H1 (cell line): ENCODE measurements at regions not wholly inside any gene's neighbourhood (a gene's known extent, or its start where the extent isn't known, plus 50 kb on each side); places are given as distances from the start of the nearest gene placed in this dataset.

Experiments used
- CTCF ChIA-PET: fragments of 300-600 bp; sonication (Branson Sonifier 250); formaldehyde crosslinking; loops from one replicate; lab custom pipeline; 2021; ENCODE audit not compliant: partially characterized antibody; lab: Charles Lee
- POLR2A ChIA-PET: fragments of 300-600 bp; sonication (Branson Sonifier 250); formaldehyde crosslinking; loops from one replicate; lab custom pipeline; 2021; ENCODE audit warnings: inconsistent platforms; ENCODE audit not compliant: partially characterized antibody; lab: Charles Lee
- DNase-seq, 2 experiments: peaks; one replicate each; pipeline versions ENCODE4 v3.0.0 to v3.0.0-alpha.2; 2010 to 2022; ENCODE audit warnings: low spot score in 2 of 2, low read depth in 1 of 2, mixed read lengths in 1 of 2
- FAIRE-seq: peaks from 2 replicates; lab custom pipeline; 2011; peaks lifted over from hg19 to GRCh38; lab: Jason Lieb, UNC
- H2AFZ ChIP-seq: 2 replicates; pipeline ENCODE4 v1.8.1; 2012; ENCODE audit warnings: low read length, inconsistent platforms
- H2AK5ac ChIP-seq: 2 replicates; pipeline ENCODE4 v1.6.1; 2013; ENCODE audit warnings: low read depth, low read length
- H2BK120ac ChIP-seq: replicated peaks from 2 replicates; pipeline ENCODE3; 2013; ENCODE audit warnings: low read depth, low read length, inconsistent platforms
- H2BK12ac ChIP-seq: 2 replicates; pipeline ENCODE4 v1.6.1; 2013; ENCODE audit warnings: low read depth, low read length
- H2BK15ac ChIP-seq: 2 replicates; pipeline ENCODE4 v1.6.1; 2013; ENCODE audit warnings: low read length
- H2BK20ac ChIP-seq: 2 replicates; pipeline ENCODE4 v1.6.1; 2013; ENCODE audit warnings: low read length
- H2BK5ac ChIP-seq: 2 replicates; pipeline ENCODE4 v1.6.1; 2013; ENCODE audit warnings: low read depth, low read length
- H3K14ac ChIP-seq: 2 replicates; pipeline ENCODE4 v1.6.1; 2013; ENCODE audit warnings: inconsistent platforms; ENCODE audit not compliant: insufficient read length
- H3K18ac ChIP-seq: 2 replicates; pipeline ENCODE4 v1.6.1; 2013; ENCODE audit warnings: low read length; ENCODE audit errors: extremely low read depth
- H3K23ac ChIP-seq: 2 replicates; pipeline ENCODE4 v1.6.1; 2013; ENCODE audit warnings: inconsistent platforms; ENCODE audit not compliant: insufficient read length
- H3K23me2 ChIP-seq: 2 replicates; pipeline ENCODE4 v1.6.1; 2013; ENCODE audit warnings: low read depth, low read length
- H3K27ac ChIP-seq: 2 replicates; pipeline ENCODE4 v1.6.1; 2011; ENCODE audit warnings: low read depth, low read length, inconsistent platforms
- H3K27me3 ChIP-seq, 4 experiments: replicated peaks in 1 of 4; 1 replicate in 1 of 4; 2 replicates in 3 of 4; pipeline versions ENCODE4 v1.6.1 to v1.8.1; 2011 to 2013; ENCODE audit warnings: low read length in 3 of 4, mild to moderate bottlenecking in 3 of 4, inconsistent platforms in 2 of 4, mixed read lengths in 2 of 4, moderate library complexity in 1 of 4; ENCODE audit not compliant: control insufficient read depth in 3 of 4, insufficient read depth in 3 of 4; ENCODE audit errors: extremely low read depth in 1 of 4
- H3K36me3 ChIP-seq, 4 experiments: 2 replicates each; pipeline versions ENCODE4 v1.6.1 to v1.8.1; 2011 to 2013; ENCODE audit warnings: mild to moderate bottlenecking in 4 of 4, low read length in 3 of 4, moderate library complexity in 2 of 4, control low read depth in 1 of 4, inconsistent platforms in 1 of 4; ENCODE audit not compliant: insufficient read depth in 4 of 4, control insufficient read depth in 2 of 4
- H3K4ac ChIP-seq: replicated peaks from 2 replicates; pipeline ENCODE3; 2013; ENCODE audit warnings: low read length, low read depth, mixed read lengths, inconsistent platforms; ENCODE audit not compliant: insufficient read length
- H3K4me1 ChIP-seq, 4 experiments: replicated peaks in 1 of 4; 1 replicate in 1 of 4; 2 replicates in 3 of 4; pipeline versions ENCODE4 v1.6.1 to v1.8.1; 2011 to 2013; ENCODE audit warnings: low read length in 3 of 4, inconsistent platforms in 2 of 4, mixed read lengths in 1 of 4; ENCODE audit not compliant: insufficient read depth in 4 of 4, control insufficient read depth in 3 of 4
- H3K4me2 ChIP-seq, 2 experiments: 2 replicates each; pipeline versions ENCODE4 v1.6.1 to v1.8.1; 2011 to 2013; ENCODE audit warnings: low read depth in 2 of 2, low read length in 2 of 2, control low read depth in 1 of 2, inconsistent platforms in 1 of 2, mild to moderate bottlenecking in 1 of 2; ENCODE audit not compliant: insufficient read depth in 1 of 2
- H3K4me3 ChIP-seq, 4 experiments: fragments of 200-600, 300-600 bp in 1 of 4; sonication (generic), shearing (Covaris generic), sonication (Bioruptor Twin) in 1 of 4; 2 replicates each; pipeline versions ENCODE4 v1.5.1 to v1.8.1; 2011 to 2016; ENCODE audit warnings: low read length in 4 of 4, low read depth in 3 of 4, control low read depth in 2 of 4, inconsistent platforms in 2 of 4, mild to moderate bottlenecking in 2 of 4, mixed read lengths in 1 of 4, moderate library complexity in 1 of 4; ENCODE audit not compliant: insufficient read depth in 2 of 4; ENCODE audit errors: extremely low read depth in 1 of 4
- H3K56ac ChIP-seq: replicated peaks from 2 replicates; pipeline ENCODE3; 2013; ENCODE audit warnings: low read depth, mild to moderate bottlenecking, mixed read lengths, low read length, inconsistent platforms; ENCODE audit not compliant: insufficient read length
- H3K79me1 ChIP-seq: 2 replicates; pipeline ENCODE4 v1.6.1; 2013; ENCODE audit warnings: low read depth, low read length, control low read depth
- H3K79me2 ChIP-seq, 2 experiments: 2 replicates each; pipeline versions ENCODE4 v1.6.1 to v1.8.1; 2012 to 2013; ENCODE audit warnings: low read length in 2 of 2, mild to moderate bottlenecking in 2 of 2, inconsistent platforms in 1 of 2; ENCODE audit not compliant: insufficient read depth in 2 of 2, control insufficient read depth in 1 of 2
- H3K9ac ChIP-seq, 4 experiments: replicated peaks in 1 of 4; 1 replicate in 1 of 4; 2 replicates in 3 of 4; pipeline versions ENCODE4 v1.6.1 to v1.8.1; 2011 to 2013; ENCODE audit warnings: low read depth in 3 of 4, low read length in 3 of 4, control low read depth in 2 of 4, mild to moderate bottlenecking in 2 of 4, moderate library complexity in 2 of 4, inconsistent platforms in 1 of 4; ENCODE audit errors: extremely low read depth in 1 of 4
- H3K9me3 ChIP-seq, 2 experiments: 2 replicates each; pipeline versions ENCODE4 v1.6.1 to v1.8.1; 2012 to 2013; ENCODE audit warnings: mild to moderate bottlenecking in 2 of 2, moderate library complexity in 2 of 2, control low read depth in 1 of 2, inconsistent platforms in 1 of 2, low read depth in 1 of 2, low read length in 1 of 2, mixed read lengths in 1 of 2; ENCODE audit not compliant: insufficient read depth in 2 of 2
- H4K20me1 ChIP-seq, 2 experiments: replicated peaks in 1 of 2; 2 replicates each; pipeline versions ENCODE3 to v1.8.1; 2011 to 2013; ENCODE audit warnings: inconsistent platforms in 2 of 2, low read length in 2 of 2, mild to moderate bottlenecking in 1 of 2; ENCODE audit not compliant: insufficient read depth in 2 of 2, control insufficient read depth in 1 of 2
- H4K5ac ChIP-seq: 2 replicates; pipeline ENCODE4 v1.6.1; 2013; ENCODE audit warnings: low read length, low read depth, mixed read lengths, inconsistent platforms; ENCODE audit not compliant: insufficient read length
- H4K8ac ChIP-seq: 2 replicates; pipeline ENCODE4 v1.8.0; 2013; ENCODE audit warnings: mild to moderate bottlenecking, moderate library complexity, low read length, inconsistent platforms; ENCODE audit not compliant: insufficient read depth; ENCODE audit errors: extremely low read depth
- H4K91ac ChIP-seq: replicated peaks from 2 replicates; pipeline ENCODE3; 2013; ENCODE audit warnings: low read length, mixed read lengths, inconsistent platforms; ENCODE audit not compliant: insufficient read length
- ASH2L ChIP-seq: fragments of 200-600, 300-600 bp; sonication (generic); IDR thresholded peaks from one replicate; pipeline ENCODE4 v1.7.1; 2017; ENCODE audit warnings: low read length
- ATF2 ChIP-seq: IDR thresholded peaks from 2 replicates; pipeline ENCODE4 v1.6.1; 2012; ENCODE audit warnings: low read length, inconsistent platforms
- CREB1 ChIP-seq: IDR thresholded peaks from 2 replicates; pipeline ENCODE4 v1.6.1; 2012; ENCODE audit warnings: inconsistent platforms
- FOSL1 ChIP-seq: IDR thresholded peaks from 2 replicates; pipeline ENCODE4 v1.6.1; 2011; ENCODE audit warnings: mild to moderate bottlenecking, low read depth, low read length, moderate library complexity; ENCODE audit not compliant: insufficient read depth
- KDM1A ChIP-seq: fragments of 200-600, 300-600 bp; sonication (generic); IDR thresholded peaks from 2 replicates; pipeline ENCODE4 v1.7.1; 2016; ENCODE audit warnings: mild to moderate bottlenecking, low read length, borderline replicate concordance
- NANOG ChIP-seq: IDR thresholded peaks from 2 replicates; pipeline ENCODE4 v1.6.1; 2011; ENCODE audit warnings: low read length, low read depth, mild to moderate bottlenecking, inconsistent platforms; ENCODE audit not compliant: insufficient read depth, poor library complexity, severe bottlenecking
- NRF1 ChIP-seq: IDR thresholded peaks from 2 replicates; pipeline ENCODE4 v1.6.1; 2011; ENCODE audit warnings: mild to moderate bottlenecking, low read depth, low read length, improper control_type of control experiment
- RXRA ChIP-seq: IDR thresholded peaks from 2 replicates; pipeline ENCODE4 v1.6.1; 2011; ENCODE audit warnings: low read depth, mild to moderate bottlenecking, low read length, moderate library complexity; ENCODE audit not compliant: insufficient read depth
- TAF7 ChIP-seq: optimal IDR thresholded peaks from 2 replicates; pipeline ENCODE3; 2011; ENCODE audit warnings: low read depth, mild to moderate bottlenecking, inconsistent platforms, low read length, moderate library complexity, borderline replicate concordance
- TBP ChIP-seq: IDR thresholded peaks from 2 replicates; pipeline ENCODE4 v1.6.1; 2011; ENCODE audit warnings: low read depth, low read length, improper control_type of control experiment
- TEAD4 ChIP-seq: IDR thresholded peaks from 2 replicates; pipeline ENCODE4 v1.6.1; 2012; ENCODE audit warnings: low read depth, low read length, inconsistent platforms, mixed read lengths
- ZNF274 ChIP-seq: IDR thresholded peaks from 2 replicates; pipeline ENCODE4 v1.7.0; 2012; ENCODE audit warnings: low read length, borderline replicate concordance; ENCODE audit errors: extremely low read depth
- WGBS, 2 experiments: shearing (Covaris generic) in 1 of 2; methylation state at CpG; one replicate each; pipeline versions ENCODE4 v1.1.6 to v1.1.7; 2013 to 2015; ENCODE audit warnings: low lambda C conversion rate in 2 of 2, mixed read lengths in 2 of 2, inconsistent platforms in 1 of 2, low coverage in 1 of 2, missing lambda C conversion rate in 1 of 2; ENCODE audit not compliant: insufficient replicate concordance in 2 of 2, insufficient coverage in 1 of 2, insufficient read length in 1 of 2; ENCODE audit errors: extremely low coverage in 1 of 2, missing lambda C conversion rate in 1 of 2; 5-methylcytosine and 5-hydroxymethylcytosine counted together
- TF ChIP-seq, protein P1 (sequence below): IDR thresholded peaks from 2 replicates; pipeline ENCODE4 v1.6.1; 2011; ENCODE audit warnings: low read length, improper control_type of control experiment

DNA sequence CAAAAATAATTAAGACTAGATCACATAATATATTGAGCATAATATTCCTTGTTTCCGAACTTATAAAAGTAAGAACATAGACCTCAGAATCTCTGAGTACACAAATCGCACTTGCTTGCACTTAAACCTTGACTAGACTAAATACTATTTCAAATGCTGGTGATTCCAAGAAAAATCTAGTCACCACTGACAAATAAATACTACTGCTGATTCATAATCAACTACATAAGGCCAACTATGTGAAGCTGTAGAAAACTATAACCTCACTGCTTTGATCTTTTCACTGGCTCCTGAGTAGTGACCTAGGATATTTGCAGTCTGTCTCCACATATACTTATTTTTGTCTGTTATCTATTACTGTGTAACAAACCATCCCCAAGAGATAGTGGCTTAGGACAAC lies 245.4 kb downstream of the DIO2 start:
- Histone ChIP-seq H3K23me2 (no peaks in the 10 kb centered on the region), H3K36me3 (no peaks in the 10 kb centered on the region), H2BK5ac (no peak overlapping the region), H2BK20ac (no peak overlapping the region), H2AK5ac (no peak overlapping the region), H2BK120ac (no peak overlapping the region), H3K4me3 (no peak overlapping the region), H4K5ac (no peak overlapping the region), H3K27ac (no peak overlapping the region), H3K56ac (no peak overlapping the region), H3K18ac (no peak overlapping the region), H4K8ac (no peak overlapping the region), H3K14ac (no peak overlapping the region), H2AFZ (no peak overlapping the region), H2BK12ac (no peak overlapping the region), H3K79me2 (no peaks in the 10 kb centered on the region), H3K27me3 (no peaks in the 10 kb centered on the region), H3K9ac (no peak overlapping the region), H3K23ac (no peak overlapping the region), H3K4ac (no peak overlapping the region), H4K91ac (no peak overlapping the region), H2BK15ac (no peak overlapping the region), H3K4me2 (no peak overlapping the region), H3K79me1 (no peaks in the 10 kb centered on the region), H3K4me1 (no peaks in the 10 kb centered on the region), H4K20me1 (no peaks in the 10 kb centered on the region), H3K9me3 (no peaks in the 10 kb centered on the region)
- FAIRE-seq = no peak
- WGBS, 2 experiments = 86% methylated on average over 2 of the region's 2 CpGs; no CpG with 5 or more reads in 1 of the 2 experiments
- no peak for DNase-seq
- ChIA-PET POLR2A (no interaction called here), CTCF (interaction anchor here (0.7 kb wide), 1 partner anchor 532 kb away, joined by 3 read pairs; no protein-coding TSS in a partner anchor)
- TF ChIP-seq ZNF274 (no peak), RXRA (no peak), KDM1A (no peak), NRF1 (no peak), TAF7 (no peak), TEAD4 (no peak), ATF2 (no peak), NANOG (no peak), FOSL1 (no peak), TBP (no peak), ASH2L (no peak), CREB1 (no peak)
- TF ChIP-seq, protein P1, sequence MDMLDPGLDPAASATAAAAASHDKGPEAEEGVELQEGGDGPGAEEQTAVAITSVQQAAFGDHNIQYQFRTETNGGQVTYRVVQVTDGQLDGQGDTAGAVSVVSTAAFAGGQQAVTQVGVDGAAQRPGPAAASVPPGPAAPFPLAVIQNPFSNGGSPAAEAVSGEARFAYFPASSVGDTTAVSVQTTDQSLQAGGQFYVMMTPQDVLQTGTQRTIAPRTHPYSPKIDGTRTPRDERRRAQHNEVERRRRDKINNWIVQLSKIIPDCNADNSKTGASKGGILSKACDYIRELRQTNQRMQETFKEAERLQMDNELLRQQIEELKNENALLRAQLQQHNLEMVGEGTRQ = no peak
